ENCODE measurements at regions not wholly inside any gene's neighbourhood (a gene's known extent, or its start where the extent isn't known, plus 50 kb on each side); places are given as distances from the start of the nearest gene placed in this dataset.
"Not testable (repeated sequence)": the region's sequence is repeated elsewhere in the genome, so short reads cannot be mapped to it uniquely, and the experiment has no call there.

DNA sequence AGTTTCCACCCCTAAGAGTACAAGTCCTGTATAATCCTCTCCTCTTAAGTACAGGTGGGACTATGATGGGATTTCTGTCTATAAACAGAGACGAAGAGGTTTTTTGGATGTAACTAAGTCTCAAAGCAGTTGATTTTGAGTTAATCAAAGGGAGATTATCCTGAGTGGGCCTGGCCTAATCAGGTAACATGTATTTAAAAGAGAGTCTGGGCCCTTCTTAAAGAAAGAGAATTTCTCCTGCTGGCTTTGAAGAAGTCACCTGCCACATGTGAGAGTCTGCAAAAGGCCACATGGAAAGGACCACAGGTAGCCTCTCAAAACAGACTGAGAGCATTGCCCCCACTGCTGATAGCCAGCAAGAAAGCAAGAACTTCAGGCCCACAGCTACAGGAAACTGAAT, 142.3 kb downstream of the IRX5 start:
- no peak for DNase-seq (ENCODE audit: low spot score)

DNA sequence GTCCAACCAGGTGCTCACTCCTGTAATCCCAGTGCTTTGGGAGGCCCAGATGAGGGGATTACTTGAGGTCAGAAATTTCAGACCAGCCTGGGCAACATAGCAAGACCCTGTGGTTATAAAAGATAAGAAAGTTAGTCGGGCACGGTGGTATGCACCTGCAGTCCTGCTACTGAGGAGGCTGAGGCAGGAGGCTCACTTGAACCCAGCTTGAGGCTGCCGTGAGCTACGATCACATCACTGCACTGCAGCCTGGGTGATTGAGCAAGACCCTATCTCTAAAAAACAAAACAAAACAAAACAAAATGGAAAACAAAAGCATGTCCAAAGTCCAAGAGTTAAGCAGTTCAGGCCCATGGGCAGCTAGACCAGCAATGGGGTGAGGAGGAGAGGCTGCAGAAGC, 143.2 kb downstream of the IRX5 start:
- no peak for DNase-seq (ENCODE audit: low spot score)

DNA sequence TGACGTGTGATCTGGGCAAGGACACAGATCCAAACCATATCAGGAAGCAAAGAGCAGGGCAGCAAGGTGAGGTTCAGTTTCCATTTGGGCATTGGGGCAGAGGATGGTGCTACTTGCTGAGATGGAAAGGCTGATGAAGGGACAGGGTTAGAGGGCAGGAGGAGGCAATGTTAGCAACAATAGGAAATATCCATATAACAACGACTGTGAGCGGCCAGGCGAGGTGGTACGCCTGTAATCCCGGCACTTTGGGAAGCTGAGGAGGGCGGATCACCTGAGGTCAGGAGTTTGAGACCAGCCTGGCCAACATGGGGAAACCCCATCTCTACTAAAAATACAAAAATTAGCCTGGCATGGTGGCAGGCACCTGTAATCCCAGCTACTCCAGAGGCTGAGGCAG, 144.5 kb downstream of the IRX5 start:
- not testable (repeated sequence) for DNase-seq (ENCODE audit: low spot score)

DNA sequence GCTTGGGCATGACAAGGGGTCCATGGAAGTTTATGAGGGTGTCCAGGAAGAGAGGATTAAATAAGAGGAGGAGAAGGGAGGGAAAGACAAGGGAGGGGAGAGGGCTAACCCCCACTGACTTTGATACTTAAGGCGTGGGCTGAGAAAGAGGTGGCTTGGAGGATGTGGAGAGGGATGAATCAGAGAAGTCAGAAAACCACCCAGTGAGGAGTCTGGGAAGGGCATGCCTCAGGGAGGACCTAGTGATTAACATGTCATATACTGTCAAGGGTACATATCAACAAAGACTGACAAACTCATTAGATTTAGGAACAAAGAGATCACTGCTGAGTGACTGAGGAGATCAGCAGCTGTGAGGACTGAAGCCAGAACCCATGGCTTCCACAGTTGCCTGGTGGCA, 145.4 kb downstream of the IRX5 start:
- DNase-seq (ENCODE audit: low spot score) = no peak

DNA sequence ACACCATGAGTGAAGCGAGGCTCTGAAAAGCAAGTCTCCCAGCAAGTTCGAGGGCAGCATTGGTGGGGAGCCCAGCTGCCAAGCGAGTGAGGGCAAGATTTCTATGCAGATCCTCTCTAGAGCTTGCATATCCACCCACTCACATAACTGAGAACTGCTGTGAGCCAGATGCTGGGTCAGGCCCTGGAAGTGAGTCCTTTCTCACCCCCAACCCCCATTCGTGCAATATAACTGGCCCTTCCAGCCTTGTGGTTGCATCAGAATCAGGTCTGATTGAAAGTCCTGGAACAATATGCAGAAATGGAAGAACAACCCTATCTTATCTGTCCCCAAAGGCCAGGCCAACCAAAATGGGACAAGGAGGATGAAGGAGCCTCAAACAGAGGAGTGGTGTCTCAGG, 146.6 kb downstream of the IRX5 start:
- DNase-seq (ENCODE audit: low spot score) = no peak

DNA sequence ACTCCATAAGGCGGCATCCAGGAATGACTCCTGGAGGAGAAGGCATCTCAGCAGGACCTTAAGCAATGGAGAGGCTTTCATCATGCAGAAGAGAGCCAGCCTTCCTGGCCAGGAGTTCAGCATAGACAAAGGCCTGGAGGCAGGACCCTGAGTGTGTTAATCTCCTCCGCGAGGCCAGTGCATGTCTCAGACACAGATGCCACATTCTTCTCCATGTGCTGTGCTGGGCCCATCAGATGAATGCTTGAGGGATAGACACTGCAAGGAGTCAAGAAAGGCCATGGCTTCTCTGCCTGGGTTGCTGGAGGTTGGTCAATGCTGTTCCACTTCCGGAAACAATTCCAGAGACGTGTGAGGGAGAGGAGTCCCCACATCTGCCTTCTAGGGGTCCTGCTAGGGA, 147.5 kb downstream of the IRX5 start:
- no peak for DNase-seq (ENCODE audit: low spot score)

DNA sequence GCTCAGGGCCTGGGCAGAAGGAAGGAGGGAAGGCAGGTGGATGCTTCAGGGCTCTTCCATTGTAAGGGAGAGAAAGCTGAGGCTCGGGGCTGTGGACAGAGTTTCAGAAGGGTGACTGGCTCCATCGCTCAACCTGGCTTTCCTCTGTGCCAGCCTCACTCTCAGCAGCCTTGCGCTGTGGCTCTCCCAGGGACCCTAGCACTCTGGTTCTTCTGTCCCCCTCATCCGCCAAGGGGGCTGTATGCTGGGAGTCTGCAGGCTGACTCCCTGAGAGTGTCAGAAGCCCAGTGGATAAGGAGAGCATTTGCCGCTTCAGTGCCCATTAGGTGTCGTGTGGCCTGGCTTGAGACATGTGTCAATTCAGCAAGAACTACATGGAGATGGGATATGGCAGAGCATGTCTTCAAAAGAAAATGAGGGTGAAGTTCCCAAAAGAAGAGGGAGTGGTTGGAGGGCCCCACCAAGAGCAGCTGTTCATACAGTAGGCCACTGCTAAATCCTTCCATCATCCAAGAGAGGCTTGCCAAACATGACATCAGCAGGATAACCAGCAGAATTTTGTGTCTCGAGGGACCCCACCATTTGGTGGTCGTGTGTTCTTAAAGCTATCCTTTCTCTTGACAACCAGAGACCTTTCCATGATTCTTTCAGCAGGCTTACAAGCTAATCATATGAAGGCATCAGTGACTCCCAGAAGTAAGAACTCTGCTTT, 148.2 kb downstream of the IRX5 start:
- no peak for DNase-seq (ENCODE audit: low spot score)

DNA sequence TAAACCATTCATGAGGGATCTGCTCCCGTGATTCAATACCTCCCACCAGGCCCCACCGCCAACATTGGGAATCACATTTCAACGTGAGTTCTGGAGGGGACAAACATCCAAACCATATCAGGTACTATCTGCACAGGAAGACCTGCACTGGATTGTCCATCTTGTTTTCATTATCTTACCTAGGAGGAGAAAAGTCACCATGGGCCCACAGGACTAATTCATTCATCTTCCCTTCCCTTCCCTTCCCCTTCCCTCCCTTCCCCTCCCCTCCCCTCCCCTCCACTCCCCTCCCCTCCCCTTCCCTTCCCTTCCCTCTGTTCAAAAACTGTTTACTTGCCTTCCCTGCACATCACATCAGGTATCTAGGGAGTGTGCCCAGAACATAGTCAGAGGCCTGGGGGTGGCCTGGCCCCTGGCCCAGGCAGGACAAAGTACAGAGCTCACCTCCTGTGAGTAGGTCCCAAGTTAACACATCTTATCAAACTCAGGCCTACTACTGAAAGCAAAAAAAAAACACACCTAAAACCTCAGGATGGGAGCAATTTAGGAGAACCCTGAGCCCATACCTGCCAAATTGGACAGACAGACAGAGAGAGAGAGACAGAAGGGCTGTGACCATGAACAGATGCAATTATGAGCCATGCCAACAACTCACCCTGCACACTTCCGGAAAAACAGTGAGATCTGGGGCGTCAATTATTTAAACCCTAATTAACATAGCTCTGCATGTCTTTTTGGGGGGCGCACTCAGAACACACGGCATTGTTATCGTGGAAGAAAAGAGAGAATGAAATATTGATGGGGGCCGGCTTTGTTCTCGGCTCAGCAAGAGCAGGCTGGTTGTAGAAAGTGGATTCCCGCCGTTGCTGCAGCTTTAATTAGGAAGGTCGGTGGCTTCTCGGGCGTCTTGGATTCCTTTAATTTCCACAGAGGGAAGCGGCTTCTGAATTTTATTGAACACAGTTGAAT, 151.2 kb downstream of the IRX5 start:
- DNase-seq (ENCODE audit: low spot score) = no peak

DNA sequence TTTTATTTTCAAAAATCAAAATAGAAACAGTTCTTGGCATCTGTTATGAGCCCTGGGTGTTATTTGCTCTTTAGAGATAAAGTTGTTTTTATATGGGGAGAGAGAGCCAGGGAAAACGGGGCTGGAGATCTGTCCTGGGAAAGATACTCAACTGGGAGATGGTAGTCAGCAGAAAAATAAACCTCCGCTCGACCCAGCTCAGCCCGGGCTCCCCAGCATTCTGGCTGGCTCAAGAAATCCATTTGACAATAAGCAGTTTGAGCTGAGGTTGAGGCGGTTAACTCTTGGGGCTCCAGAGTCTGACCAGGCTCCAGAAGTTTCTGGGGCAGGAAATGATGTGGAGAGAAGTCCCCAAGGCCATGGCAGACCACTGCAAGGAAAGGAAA, 151.9 kb downstream of the IRX5 start:
- DNase-seq (ENCODE audit: low spot score) = no peak

DNA sequence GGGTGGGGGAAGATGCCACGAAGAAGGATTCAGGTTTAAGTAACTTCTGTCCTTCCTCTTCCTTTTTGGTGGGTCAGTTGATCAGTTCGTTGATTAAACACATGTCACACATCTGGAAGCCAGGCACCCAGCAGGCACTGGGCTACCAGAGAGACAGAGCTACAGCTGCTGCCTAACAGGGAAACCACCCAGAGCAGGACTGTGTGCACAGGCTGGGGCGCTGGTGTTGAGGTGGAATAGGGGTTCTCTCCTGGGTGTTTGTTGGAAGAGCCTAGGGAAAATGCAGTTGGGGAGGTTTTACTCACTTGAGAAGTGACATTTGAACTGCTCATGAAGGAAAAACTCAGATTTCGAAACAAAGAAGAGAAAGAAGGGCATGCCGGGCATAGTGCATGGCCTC, 152.4 kb downstream of the IRX5 start:
- no peak for DNase-seq (ENCODE audit: low spot score)

DNA sequence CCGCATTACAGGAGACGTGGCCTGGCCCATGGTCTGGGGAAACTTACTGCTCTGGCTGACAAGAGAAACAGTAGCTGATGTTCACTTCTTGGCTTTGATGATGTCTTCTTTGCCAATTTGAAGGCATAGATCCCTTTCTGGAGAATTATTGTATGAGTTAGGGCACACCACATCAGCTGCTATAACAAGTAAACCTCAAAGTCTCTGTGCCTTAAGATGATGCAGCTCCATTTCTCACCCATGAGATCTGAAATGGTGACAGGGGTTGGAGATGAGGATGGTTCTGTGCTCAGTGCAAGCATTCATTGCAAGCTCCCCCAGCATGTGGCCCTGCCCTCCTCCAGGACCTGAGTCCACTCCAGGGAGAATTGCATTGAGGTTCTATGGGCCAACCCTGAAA, 157.4 kb downstream of the IRX5 start:
- DNase-seq (ENCODE audit: low spot score) = no peak

DNA sequence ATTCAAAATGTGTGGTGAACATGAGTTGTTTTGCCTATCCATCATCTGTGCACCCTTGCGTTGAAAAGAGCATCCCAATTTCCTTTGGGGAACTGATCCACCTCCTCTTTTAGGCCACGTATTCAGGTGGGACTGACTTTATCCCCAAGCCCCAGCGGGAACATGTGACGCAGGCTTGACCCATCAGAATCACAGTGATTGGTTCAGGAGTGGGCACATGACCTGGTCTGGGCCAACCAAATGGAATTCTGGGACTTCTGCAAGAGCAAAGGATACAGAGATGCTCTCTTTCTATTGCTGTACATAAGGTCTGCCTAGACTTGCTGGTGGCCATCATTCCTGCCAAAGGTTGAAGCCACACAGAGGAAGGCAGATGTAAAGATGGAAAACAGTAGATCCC, 158.9 kb downstream of the IRX5 start:
- DNase-seq (ENCODE audit: low spot score) = no peak

DNA sequence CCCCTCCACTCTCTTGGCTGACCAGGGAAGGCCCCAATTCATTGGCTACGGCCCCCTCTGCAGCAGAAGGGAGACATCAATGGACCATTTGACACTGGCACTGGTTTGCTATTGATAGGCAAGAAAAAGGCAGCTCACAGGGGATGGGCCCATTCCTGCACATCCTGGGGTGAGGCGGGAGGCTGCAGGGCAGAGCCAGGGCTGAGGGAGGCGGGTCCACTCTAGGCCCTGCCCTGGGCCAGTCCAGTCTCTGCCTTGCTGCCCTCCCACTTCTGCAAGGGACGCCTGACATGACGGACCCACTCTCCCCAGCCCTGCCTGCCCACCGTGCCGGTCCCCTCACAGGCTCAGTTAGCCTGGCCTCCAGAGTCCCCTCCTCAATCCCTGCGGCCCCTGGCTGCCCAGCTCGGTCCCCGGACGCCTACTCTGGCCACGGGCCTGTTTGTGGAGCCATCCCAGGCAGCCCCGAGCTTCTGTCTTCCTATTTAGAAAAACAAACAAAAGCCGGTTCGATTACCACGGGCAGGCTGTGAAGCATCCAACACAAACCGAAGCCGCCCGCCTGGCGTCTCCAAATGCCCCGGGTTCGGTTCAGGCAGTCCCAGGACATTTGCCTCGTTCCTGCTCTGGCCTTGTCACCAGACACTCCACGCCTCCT, 160.7 kb downstream of the IRX5 start:
- no peak for DNase-seq (ENCODE audit: low spot score)

DNA sequence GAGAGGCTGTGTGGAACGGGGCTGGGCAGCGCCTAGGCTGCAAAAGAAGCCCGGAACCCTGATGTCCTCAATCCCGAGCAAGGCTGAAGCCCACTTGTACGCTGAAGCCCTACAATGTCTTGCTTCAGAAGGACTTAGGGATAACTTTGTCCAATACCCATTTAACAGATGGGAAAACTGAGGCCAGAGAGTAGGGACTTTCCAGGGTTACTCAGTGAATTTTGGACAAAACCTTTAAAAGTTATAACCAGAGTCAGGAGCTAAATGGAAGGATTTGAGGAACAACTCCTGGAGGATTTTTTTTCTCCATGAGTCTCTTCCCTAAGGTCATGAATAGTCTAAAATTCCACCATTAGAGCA, 161.2 kb downstream of the IRX5 start:
- DNase-seq (ENCODE audit: low spot score) = no peak

DNA sequence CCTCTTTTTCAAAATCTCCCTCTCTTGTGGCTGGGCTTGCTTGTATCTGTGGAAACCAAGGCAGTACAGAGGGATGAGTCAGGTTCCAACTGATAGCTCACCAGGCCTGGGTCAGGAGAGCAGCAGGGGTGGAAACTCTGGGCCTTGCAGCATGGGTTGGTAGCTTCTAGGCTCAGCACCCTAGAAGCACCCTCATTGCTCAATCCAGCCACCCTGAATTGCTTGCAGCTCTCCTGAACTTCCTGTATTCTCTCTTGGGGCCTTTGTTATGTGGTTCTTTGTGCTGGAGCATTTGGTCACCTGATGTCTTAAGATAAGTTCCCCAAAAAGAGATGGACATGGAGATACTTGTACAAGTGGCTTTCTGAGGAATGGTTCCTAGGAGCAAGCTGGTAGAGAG, 169.4 kb downstream of the IRX5 start:
- no peak for DNase-seq (ENCODE audit: low spot score)

DNA sequence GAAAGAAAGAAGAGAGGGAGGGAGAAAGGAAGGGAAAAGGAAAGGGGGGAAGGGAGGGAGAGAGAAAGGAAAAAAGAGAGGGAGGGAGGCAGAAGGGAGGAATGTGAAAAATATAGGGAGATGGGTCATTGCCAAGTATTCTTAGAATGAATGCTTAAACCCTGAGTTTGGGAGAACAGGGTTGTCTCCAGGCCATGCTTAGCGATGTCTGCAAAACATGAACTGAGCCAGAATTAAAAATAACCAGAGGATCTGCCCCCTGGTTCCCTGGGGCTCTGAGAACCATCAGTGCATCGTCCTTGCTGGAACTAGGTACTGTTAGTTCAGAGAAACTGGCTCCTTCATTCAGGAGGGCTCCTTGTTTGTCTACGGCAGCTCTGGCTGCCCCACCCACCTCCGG, 170.4 kb downstream of the IRX5 start:
- DNase-seq (ENCODE audit: low spot score) = no peak

DNA sequence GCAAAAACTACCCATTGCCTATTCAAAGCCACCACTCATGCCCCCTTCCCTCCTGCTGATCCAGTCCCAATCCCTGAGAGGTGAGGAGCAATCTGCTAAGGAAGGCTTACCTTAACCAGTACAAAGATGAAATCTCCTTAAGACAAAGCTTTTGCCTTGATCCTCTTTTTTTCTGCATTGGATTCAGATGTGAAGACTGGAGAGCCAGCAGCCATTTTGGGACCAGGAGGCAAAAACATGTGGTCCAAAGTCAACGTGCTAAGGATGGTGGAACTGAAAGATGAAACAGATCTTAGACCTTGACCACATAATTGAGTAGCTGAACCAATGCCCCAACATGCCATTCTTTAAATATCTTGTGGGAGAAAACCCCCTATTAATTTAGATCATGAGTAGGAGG, 171.4 kb downstream of the IRX5 start:
- DNase-seq (ENCODE audit: low spot score) = no peak

DNA sequence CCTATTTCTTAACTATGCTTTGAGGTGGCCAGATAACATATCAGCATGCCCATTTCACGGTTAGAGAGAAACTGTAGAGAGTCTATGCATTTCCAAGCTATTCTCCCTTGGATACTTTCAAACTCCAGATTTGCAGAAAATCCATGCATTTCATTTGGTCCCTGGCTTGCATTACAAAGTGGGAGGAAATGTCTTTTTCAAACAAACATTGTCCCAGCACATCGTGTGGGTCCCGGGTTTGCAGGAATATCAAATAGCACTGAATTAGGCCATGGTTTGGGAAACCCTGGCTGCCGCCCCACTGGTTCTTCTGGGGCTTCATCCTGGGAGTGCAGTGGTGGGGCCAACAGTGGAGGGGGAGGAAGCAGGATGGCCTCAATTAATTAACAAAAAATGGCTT, 171.9 kb downstream of the IRX5 start:
- DNase-seq (ENCODE audit: low spot score) = no peak

DNA sequence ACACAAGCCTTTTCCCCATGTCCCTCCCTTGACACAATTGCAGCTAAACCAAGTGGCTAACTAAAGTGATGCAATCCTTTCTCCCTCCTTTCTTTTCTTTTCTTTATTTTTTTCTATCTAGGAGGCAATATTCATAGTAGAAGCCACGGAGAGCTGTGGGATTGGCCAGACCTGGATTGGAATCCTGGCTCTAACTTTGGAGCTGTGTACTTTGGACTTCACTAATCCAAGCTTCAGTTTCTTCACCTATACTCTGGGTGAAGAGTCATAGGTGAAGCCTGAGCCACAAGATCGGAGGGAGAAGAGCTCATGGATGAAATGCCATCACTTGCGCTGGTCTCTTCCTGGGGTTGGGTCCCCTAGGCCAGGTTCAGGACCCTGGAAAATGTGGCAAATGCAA, 177.2 kb downstream of the IRX5 start:
- no peak for DNase-seq (ENCODE audit: low spot score)

DNA sequence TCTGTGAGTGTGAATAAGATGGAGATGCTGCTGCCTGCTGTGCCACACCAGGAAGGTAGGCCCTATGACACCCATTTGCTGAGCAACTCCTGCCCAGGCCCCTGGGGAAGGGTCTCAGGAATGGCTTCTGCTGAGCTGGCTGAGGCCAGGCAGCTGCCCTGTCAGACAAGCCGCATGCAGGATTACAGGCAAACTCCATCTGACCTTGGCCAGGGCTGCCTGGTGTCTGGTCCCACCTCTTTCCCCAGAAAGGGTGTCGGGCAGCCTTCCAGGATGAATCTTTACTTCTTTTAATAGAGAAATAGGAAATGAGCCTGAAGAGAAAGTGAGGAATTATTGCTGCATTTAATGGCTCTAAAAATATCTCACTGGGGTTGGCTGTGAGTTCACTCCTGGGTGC, 182.5 kb downstream of the IRX5 start:
- no peak for DNase-seq (ENCODE audit: low spot score)

DNA sequence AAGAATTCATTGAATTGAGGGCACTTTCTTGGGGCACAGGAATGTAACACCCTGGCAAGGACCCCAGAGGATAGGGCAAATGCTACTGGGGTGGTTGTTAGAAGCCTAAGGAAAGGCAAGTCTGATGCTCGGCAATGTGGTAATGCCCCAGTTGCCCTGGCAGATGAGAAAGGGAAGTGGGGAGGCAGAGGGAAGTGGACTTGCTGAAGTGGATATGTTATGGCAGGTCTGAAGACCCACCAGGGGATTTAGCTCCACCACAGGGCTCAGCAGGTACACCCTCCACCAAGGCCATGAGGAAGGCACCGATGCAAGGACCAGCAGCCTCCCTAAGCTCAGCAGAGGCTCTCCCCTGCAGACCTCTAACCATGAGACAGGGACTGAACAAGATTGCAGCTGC, 184.8 kb downstream of the IRX5 start:
- DNase-seq (ENCODE audit: low spot score) = no peak

DNA sequence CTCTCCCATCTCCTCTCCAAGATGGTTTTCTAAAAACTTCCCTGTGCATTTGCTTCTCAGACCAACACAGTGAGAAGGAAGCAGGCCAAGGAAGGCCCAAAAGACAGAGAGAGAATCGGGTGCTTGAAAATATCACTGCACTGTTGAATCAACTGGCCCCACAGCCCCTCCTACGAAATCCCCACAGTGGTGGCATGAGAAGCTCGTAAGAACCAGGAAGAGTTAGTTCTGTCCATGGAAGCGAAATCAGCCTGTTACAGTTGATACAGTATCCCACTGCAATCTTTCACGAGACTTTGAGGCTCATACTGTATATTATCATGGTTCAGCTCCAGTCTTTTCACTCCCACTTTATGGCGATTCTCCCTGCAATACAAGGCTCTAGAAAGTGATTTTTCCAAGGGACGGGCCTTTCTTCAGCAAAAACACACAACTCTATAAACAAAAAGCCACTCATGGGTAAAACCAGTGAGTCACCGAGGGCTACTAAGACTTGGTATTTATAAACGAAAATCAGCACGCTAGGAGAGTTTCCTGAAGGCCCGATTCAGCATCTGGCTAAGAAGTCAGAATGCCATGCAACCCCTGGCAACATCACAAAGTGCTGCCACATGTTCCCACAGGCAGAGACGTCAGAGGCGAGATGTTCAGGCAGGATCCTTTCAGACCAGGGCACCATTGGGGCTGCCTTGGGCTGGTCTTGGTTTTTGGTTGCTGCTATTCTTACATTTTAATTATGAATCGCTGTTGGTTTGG, 185.7 kb downstream of the IRX5 start:
- DNase-seq (ENCODE audit: low spot score) = no peak

Measured in kidney capillary endothelial cell (primary cell).